ENCODE measurements at regions not wholly inside any gene's neighbourhood (a gene's known extent, or its start where the extent isn't known, plus 50 kb on each side); places are given as distances from the start of the nearest gene placed in this dataset.

DNA sequence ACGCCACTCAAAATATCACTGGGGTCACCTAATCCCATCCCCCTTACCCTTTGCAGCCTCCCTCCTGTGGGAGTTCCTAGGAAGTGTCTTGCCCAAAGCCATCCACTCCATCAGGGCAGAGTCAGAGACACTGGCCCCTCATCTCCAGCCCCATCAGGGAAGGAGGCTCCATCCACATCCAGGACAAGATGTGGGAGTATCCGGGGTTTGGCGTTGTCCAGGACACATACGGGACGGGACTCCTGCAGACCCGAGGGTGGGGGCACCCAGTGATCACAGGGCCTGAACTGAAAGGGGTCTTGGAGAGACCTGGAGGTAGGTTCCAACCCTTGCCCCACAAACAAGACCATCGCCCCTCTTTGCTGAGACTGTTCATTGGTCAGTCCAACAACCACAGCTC is 348.2 kb downstream of the MATN1 start:
- Histone ChIP-seq H3K36me3 (ENCODE audit: insufficient read depth, low read length) (no peaks in the 10 kb centered on the region), H3K9me3 (ENCODE audit: insufficient read depth, low read depth, low read length) (no peaks in the 10 kb centered on the region), H3K4me2 (ENCODE audit: low read depth, low read length, poor library complexity, severe bottlenecking) (no peak overlapping the region), H3K9ac (ENCODE audit: low read depth, low read length, poor library complexity, severe bottlenecking) (no peak overlapping the region), H3K4me1 (ENCODE audit: insufficient read depth, low read length, poor library complexity, severe bottlenecking) (no peaks in the 10 kb centered on the region), H3F3A (ENCODE audit: low read depth) (no peaks in the 10 kb centered on the region), H4K20me1 (ENCODE audit: insufficient read depth, low read length, poor library complexity, severe bottlenecking) (no peaks in the 10 kb centered on the region), H2AFZ (ENCODE audit: low read length) (no peak overlapping the region), H3K4me3 (ENCODE audit: low read length, poor library complexity, severe bottlenecking) (no peak overlapping the region), H3K9me2 (replicated peaks; ENCODE audit: low read depth, low read length) (no peaks in the 10 kb centered on the region), H3K27me3 (ENCODE audit: insufficient read depth, low read length, poor library complexity, severe bottlenecking) (no peaks in the 10 kb centered on the region), H3K79me2 (ENCODE audit: insufficient read depth, low read length) (no peaks in the 10 kb centered on the region)
- TF ChIP-seq, protein P1, sequence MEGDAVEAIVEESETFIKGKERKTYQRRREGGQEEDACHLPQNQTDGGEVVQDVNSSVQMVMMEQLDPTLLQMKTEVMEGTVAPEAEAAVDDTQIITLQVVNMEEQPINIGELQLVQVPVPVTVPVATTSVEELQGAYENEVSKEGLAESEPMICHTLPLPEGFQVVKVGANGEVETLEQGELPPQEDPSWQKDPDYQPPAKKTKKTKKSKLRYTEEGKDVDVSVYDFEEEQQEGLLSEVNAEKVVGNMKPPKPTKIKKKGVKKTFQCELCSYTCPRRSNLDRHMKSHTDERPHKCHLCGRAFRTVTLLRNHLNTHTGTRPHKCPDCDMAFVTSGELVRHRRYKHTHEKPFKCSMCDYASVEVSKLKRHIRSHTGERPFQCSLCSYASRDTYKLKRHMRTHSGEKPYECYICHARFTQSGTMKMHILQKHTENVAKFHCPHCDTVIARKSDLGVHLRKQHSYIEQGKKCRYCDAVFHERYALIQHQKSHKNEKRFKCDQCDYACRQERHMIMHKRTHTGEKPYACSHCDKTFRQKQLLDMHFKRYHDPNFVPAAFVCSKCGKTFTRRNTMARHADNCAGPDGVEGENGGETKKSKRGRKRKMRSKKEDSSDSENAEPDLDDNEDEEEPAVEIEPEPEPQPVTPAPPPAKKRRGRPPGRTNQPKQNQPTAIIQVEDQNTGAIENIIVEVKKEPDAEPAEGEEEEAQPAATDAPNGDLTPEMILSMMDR (conservative IDR thresholded peaks at IDR 0.05; ENCODE audit: low read length) = no peak
- TF ChIP-seq EZH2phosphoT487 (IDR thresholded peaks at IDR 0.05; ENCODE audit: borderline replicate concordance) = no peak

DNA sequence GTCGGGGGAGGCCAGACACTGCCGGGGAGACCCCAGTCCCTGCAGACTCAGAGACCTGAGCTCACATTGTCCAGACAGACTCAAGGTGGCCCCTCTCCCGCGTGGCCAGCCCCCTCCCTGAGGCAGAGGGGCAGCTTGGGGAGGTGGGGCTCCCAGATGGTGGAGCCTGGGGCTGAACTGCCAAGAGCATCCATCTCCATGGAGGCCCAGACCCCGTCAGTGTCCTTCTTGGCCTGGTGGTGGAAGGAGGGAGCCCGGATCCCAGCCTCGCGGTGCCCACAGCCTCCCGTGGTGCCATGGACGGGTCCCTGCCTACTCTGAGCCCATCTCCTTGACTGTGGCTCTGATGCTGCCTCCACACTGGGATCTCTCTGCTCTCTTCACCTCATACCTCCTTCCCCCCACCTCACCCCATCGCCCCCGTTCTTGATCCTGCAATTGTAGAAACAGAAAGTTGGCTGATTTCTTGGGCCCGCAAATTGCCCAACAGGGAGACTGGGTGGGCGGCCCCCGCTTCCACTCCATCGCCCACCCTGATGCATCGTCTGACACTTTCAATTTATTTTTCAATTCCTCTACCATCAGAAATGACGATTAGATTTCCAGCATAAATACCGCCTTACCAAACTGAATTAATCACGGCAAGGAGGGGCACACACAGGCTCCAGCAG is 348.9 kb downstream of the MATN1 start:
- H2AFZ ChIP-seq (ENCODE audit: low read length) = no peak overlapping the region
- H3K9ac ChIP-seq (ENCODE audit: low read depth, low read length, poor library complexity, severe bottlenecking) = no peak overlapping the region
- no peaks in the 10 kb centered on the region for H3K4me1 ChIP-seq (ENCODE audit: insufficient read depth, low read length, poor library complexity, severe bottlenecking)
- H3K9me3 ChIP-seq (ENCODE audit: insufficient read depth, low read depth, low read length) = no peaks in the 10 kb centered on the region
- no peaks in the 10 kb centered on the region for H3F3A ChIP-seq (ENCODE audit: low read depth)
- no peaks in the 10 kb centered on the region for H4K20me1 ChIP-seq (ENCODE audit: insufficient read depth, low read length, poor library complexity, severe bottlenecking)
- no peak overlapping the region for H3K4me3 ChIP-seq (ENCODE audit: low read length, poor library complexity, severe bottlenecking)
- H3K4me2 ChIP-seq (ENCODE audit: low read depth, low read length, poor library complexity, severe bottlenecking) = no peak overlapping the region
- no peaks in the 10 kb centered on the region for H3K79me2 ChIP-seq (ENCODE audit: insufficient read depth, low read length)
- H3K9me2 ChIP-seq (replicated peaks; ENCODE audit: low read depth, low read length) = no peaks in the 10 kb centered on the region
- no peaks in the 10 kb centered on the region for H3K36me3 ChIP-seq (ENCODE audit: insufficient read depth, low read length)
- no peak for TF ChIP-seq EZH2phosphoT487 (IDR thresholded peaks at IDR 0.05; ENCODE audit: borderline replicate concordance)
- TF ChIP-seq, protein P1 (conservative IDR thresholded peaks at IDR 0.05; ENCODE audit: low read length) = no peak
- H3K27me3 ChIP-seq (ENCODE audit: insufficient read depth, low read length, poor library complexity, severe bottlenecking) = no peaks in the 10 kb centered on the region

DNA sequence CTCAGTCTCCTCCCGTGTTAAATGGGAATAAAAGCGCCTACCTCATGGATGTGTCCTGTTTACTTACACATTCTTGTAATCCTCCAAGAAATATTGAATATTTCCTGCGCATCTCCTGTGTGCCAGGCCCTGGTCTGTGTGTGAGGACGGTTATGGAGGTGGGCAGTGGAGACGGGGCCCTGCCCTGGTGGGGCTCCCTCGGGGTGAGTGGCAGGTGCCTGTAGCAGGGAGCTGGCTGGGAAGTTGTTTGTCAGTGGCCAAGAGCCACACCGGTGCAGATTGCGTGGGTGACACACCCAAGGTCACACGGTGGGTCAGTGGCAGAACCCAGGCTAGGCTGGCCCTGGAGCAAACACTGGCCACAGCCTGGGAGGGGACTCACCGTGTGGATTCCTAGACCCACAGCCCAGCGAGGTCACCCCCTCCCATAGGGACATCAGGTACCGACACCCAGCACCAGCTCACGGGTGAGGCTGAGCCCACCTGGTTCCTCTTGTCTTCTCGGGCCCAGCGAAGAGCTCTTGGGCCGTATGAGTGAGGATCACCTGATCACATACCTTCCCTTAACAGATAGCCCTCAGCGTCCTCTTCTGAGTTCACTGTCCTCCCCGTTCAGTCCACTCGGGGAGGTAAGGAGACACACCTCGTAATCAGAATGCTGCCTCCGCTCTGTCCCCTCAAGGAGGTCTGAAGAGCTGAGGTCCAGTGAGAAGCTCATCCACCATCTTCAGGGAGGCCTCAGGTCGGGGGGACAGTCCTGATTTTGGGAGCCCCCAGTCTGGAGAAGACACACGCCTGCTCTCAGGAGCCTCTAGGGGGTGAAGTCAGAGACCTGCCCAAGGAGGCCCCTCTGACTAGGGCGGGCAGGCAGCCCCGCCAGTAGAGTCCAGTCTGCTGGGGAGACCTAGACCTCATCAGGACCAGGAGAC is 349.6 kb downstream of the MATN1 start:
- H3K9me3 ChIP-seq (ENCODE audit: insufficient read depth, low read depth, low read length) = no peaks in the 10 kb centered on the region
- H3K36me3 ChIP-seq (ENCODE audit: insufficient read depth, low read length) = no peaks in the 10 kb centered on the region
- TF ChIP-seq, protein P1 (conservative IDR thresholded peaks at IDR 0.05; ENCODE audit: low read length) = no peak
- no peak for TF ChIP-seq EZH2phosphoT487 (IDR thresholded peaks at IDR 0.05; ENCODE audit: borderline replicate concordance)
- no peaks in the 10 kb centered on the region for H4K20me1 ChIP-seq (ENCODE audit: insufficient read depth, low read length, poor library complexity, severe bottlenecking)
- no peak overlapping the region for H3K4me3 ChIP-seq (ENCODE audit: low read length, poor library complexity, severe bottlenecking)
- H2AFZ ChIP-seq (ENCODE audit: low read length) = no peak overlapping the region
- H3F3A ChIP-seq (ENCODE audit: low read depth) = no peaks in the 10 kb centered on the region
- H3K4me1 ChIP-seq (ENCODE audit: insufficient read depth, low read length, poor library complexity, severe bottlenecking) = no peaks in the 10 kb centered on the region
- no peaks in the 10 kb centered on the region for H3K27me3 ChIP-seq (ENCODE audit: insufficient read depth, low read length, poor library complexity, severe bottlenecking)
- H3K4me2 ChIP-seq (ENCODE audit: low read depth, low read length, poor library complexity, severe bottlenecking) = no peak overlapping the region
- no peaks in the 10 kb centered on the region for H3K79me2 ChIP-seq (ENCODE audit: insufficient read depth, low read length)
- no peaks in the 10 kb centered on the region for H3K9me2 ChIP-seq (replicated peaks; ENCODE audit: low read depth, low read length)
- no peak overlapping the region for H3K9ac ChIP-seq (ENCODE audit: low read depth, low read length, poor library complexity, severe bottlenecking)
